K562 (cell line): ENCODE measurements at regions not wholly inside any gene's neighbourhood (a gene's known extent, or its start where the extent isn't known, plus 50 kb on each side); places are given as distances from the start of the nearest gene placed in this dataset.

ENCODE experiments used
- ARID2 ChIP-seq: fragments of 450-650 bp; IDR thresholded peaks from 2 replicates; pipeline ENCODE4 v1.6.1; 2017; ENCODE audit warnings: antibody characterized with exemption, mild to moderate bottlenecking
- BCOR ChIP-seq: fragments of 450-650 bp; IDR thresholded peaks from 2 replicates; pipeline ENCODE4 v1.6.1; 2016
- CC2D1A ChIP-seq: fragments of 450-650 bp; IDR thresholded peaks from 2 replicates; pipeline ENCODE4 v1.6.1; 2017; ENCODE audit warnings: mild to moderate bottlenecking
- GABPB2 ChIP-seq: fragments of 250-450 bp; sonication (Bioruptor Pico); conservative IDR thresholded peaks from 2 replicates; pipeline ENCODE4 v1.5.1; 2021; ENCODE audit warnings: mild to moderate bottlenecking
- JUND ChIP-seq, 2 experiments: IDR thresholded peaks; 2 replicates in 1 of 2; 3 replicates in 1 of 2; pipeline ENCODE4 v1.6.1; 2011; ENCODE audit warnings: borderline replicate concordance in 2 of 2, low read depth in 2 of 2, low read length in 2 of 2, improper control_type of control experiment in 1 of 2, missing biosample characterization in 1 of 2, missing genetic modification characterization in 1 of 2, missing genetic modification reagents in 1 of 2
- ZNF324 ChIP-seq: fragments of 250-450 bp; sonication (Bioruptor Pico); IDR thresholded peaks from 2 replicates; pipeline ENCODE4 v1.4.0; 2020; ENCODE audit warnings: mild to moderate bottlenecking

DNA sequence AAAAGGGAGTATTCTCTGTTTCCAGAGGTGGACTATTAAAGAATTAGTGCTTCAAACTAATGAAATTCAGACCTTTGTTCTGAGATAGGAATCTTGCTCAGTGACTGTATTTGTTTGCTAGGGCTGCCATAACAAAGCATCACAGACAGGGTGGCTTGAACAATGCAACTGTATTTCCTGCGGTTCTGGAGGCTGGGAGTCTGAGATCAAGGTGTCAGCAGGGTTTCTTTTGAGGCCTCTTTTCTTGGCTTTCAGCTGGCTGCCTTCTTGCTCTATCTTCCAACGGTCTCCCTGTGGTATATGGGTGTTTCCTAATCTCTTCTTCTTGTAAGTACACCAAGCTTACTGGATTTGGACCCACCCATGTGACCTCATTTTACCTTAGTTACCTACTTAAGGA is 264.6 kb upstream of the PROX1 start:
- TF ChIP-seq GABPB2 (CRISPR knock-in tag) (no peak), BCOR (no peak), CC2D1A (no peak), ZNF324 (CRISPR knock-in tag) (no peak), ARID2 (no peak), JUND (IDR thresholded peaks at IDR 0.05; ENCODE audit: borderline replicate concordance, low read depth, low read length) (no peak), JUND (tag; IDR thresholded peaks at IDR 0.05; ENCODE audit: borderline replicate concordance, low read depth, low read length) (peak; percentile 36; the same call in 1 of the 3 replicates)
